GM12878 (cell line): ENCODE measurements at regions not wholly inside any gene's neighbourhood (a gene's known extent, or its start where the extent isn't known, plus 50 kb on each side); places are given as distances from the start of the nearest gene placed in this dataset.

Source experiments
- CREB1 ChIP-seq: IDR thresholded peaks from 2 replicates; pipeline ENCODE4 v1.6.1; 2012; ENCODE audit warnings: low read depth, mild to moderate bottlenecking, inconsistent platforms
- EGR1 ChIP-seq, 2 experiments: IDR thresholded peaks; 1 replicate in 1 of 2; 2 replicates in 1 of 2; pipeline ENCODE4 v1.6.1; 2011 to 2012; ENCODE audit warnings: low read depth in 2 of 2, low read length in 2 of 2, borderline replicate concordance in 1 of 2, mild to moderate bottlenecking in 1 of 2, moderate library complexity in 1 of 2
- EP300 ChIP-seq, 2 experiments: fragments of 150-350 bp in 1 of 2; IDR thresholded peaks; 2 replicates each; pipeline ENCODE4 v1.6.1; 2011 to 2012; ENCODE audit warnings: low read depth in 2 of 2, low read length in 2 of 2, borderline replicate concordance in 1 of 2, improper control_type of control experiment in 1 of 2, inconsistent platforms in 1 of 2; ENCODE audit not compliant: control insufficient read depth in 1 of 2
- IKZF2 ChIP-seq, 2 experiments: fragments of 450-650 bp; IDR thresholded peaks; 2 replicates each; pipeline ENCODE4 v1.6.1; 2017; ENCODE audit warnings: mild to moderate bottlenecking in 2 of 2, moderate library complexity in 2 of 2
- PAX8 ChIP-seq: fragments of 450-650 bp; IDR thresholded peaks from 2 replicates; pipeline ENCODE4 v1.6.1; 2017; ENCODE audit warnings: mild to moderate bottlenecking, moderate library complexity
- RAD21 ChIP-seq: IDR thresholded peaks from 2 replicates; pipeline ENCODE4 v1.6.1; 2011; ENCODE audit warnings: mild to moderate bottlenecking, low read depth, low read length, moderate library complexity; ENCODE audit not compliant: insufficient read depth
- STAT3 ChIP-seq: IDR thresholded peaks from 2 replicates; pipeline ENCODE4 v1.6.1; 2011; ENCODE audit warnings: low read depth, low read length, improper control_type of control experiment
- TAF1 ChIP-seq: IDR thresholded peaks from 2 replicates; pipeline ENCODE4 v1.6.1; 2011; ENCODE audit warnings: mild to moderate bottlenecking, low read depth, low read length, borderline replicate concordance
- TF ChIP-seq, protein P1 (sequence below): IDR thresholded peaks from 2 replicates; pipeline ENCODE4 v1.6.1; 2012; ENCODE audit warnings: improper control_type of control experiment, low read depth, low read length; ENCODE audit not compliant: insufficient replicate concordance
- TF ChIP-seq, protein P2 (sequence below): fragments of 450-650 bp; IDR thresholded peaks from 2 replicates; pipeline ENCODE4 v1.6.1; 2017; ENCODE audit warnings: mild to moderate bottlenecking, low read depth, inconsistent platforms; ENCODE audit not compliant: poor library complexity, severe bottlenecking

DNA sequence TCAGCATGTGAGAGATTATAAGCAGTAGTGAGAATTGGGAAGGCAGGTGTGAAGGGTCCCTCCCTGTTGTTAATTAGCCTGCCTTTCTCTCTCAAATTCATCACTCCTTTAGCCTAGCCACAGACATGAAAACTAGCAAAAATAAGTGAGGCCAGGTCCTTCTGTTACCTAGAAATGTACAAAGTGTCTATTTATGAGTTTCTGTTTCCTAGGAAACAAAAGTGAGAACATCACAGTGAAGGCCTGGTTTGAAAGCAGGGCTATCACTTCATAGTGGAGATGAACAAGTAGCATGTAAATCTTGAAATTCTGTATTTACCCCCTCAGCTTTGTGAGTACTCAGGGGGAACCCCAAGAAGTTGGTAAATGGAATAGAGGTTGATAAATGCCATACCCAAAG, 78.2 kb upstream of the UMPS start (continued):
- TF ChIP-seq, protein P1, sequence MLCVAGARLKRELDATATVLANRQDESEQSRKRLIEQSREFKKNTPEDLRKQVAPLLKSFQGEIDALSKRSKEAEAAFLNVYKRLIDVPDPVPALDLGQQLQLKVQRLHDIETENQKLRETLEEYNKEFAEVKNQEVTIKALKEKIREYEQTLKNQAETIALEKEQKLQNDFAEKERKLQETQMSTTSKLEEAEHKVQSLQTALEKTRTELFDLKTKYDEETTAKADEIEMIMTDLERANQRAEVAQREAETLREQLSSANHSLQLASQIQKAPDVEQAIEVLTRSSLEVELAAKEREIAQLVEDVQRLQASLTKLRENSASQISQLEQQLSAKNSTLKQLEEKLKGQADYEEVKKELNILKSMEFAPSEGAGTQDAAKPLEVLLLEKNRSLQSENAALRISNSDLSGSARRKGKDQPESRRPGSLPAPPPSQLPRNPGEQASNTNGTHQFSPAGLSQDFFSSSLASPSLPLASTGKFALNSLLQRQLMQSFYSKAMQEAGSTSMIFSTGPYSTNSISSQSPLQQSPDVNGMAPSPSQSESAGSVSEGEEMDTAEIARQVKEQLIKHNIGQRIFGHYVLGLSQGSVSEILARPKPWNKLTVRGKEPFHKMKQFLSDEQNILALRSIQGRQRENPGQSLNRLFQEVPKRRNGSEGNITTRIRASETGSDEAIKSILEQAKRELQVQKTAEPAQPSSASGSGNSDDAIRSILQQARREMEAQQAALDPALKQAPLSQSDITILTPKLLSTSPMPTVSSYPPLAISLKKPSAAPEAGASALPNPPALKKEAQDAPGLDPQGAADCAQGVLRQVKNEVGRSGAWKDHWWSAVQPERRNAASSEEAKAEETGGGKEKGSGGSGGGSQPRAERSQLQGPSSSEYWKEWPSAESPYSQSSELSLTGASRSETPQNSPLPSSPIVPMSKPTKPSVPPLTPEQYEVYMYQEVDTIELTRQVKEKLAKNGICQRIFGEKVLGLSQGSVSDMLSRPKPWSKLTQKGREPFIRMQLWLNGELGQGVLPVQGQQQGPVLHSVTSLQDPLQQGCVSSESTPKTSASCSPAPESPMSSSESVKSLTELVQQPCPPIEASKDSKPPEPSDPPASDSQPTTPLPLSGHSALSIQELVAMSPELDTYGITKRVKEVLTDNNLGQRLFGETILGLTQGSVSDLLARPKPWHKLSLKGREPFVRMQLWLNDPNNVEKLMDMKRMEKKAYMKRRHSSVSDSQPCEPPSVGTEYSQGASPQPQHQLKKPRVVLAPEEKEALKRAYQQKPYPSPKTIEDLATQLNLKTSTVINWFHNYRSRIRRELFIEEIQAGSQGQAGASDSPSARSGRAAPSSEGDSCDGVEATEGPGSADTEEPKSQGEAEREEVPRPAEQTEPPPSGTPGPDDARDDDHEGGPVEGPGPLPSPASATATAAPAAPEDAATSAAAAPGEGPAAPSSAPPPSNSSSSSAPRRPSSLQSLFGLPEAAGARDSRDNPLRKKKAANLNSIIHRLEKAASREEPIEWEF = no peak
- TF ChIP-seq EGR1 (IDR thresholded peaks at IDR 0.05; ENCODE audit: borderline replicate concordance in 1 of 2, low read depth in 2 of 2, low read length in 2 of 2) (no peak), EP300 (IDR thresholded peaks at IDR 0.05; ENCODE audit: borderline replicate concordance in 1 of 2, control insufficient read depth in 1 of 2, low read depth in 2 of 2, low read length in 2 of 2) (peak; percentile 19 to 28; a peak in 1 of 4 replicates), TAF1 (no peak), IKZF2 (IDR thresholded peaks at IDR 0.05) (peak; percentile 38 to 49; a peak in 3 of 4 replicates), RAD21 (no peak), PAX8 (no peak), STAT3 (no peak), CREB1 (no peak)
- TF ChIP-seq, protein P2, sequence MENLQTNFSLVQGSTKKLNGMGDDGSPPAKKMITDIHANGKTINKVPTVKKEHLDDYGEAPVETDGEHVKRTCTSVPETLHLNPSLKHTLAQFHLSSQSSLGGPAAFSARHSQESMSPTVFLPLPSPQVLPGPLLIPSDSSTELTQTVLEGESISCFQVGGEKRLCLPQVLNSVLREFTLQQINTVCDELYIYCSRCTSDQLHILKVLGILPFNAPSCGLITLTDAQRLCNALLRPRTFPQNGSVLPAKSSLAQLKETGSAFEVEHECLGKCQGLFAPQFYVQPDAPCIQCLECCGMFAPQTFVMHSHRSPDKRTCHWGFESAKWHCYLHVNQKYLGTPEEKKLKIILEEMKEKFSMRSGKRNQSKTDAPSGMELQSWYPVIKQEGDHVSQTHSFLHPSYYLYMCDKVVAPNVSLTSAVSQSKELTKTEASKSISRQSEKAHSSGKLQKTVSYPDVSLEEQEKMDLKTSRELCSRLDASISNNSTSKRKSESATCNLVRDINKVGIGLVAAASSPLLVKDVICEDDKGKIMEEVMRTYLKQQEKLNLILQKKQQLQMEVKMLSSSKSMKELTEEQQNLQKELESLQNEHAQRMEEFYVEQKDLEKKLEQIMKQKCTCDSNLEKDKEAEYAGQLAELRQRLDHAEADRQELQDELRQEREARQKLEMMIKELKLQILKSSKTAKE = peak; percentile 18
- TF ChIP-seq, all 136 proteins: peak for 9
